H9 (cell line): ENCODE measurements at regions not wholly inside any gene's neighbourhood (a gene's known extent, or its start where the extent isn't known, plus 50 kb on each side); places are given as distances from the start of the nearest gene placed in this dataset.
"Not testable (repeated sequence)": the region's sequence is repeated elsewhere in the genome, so short reads cannot be mapped to it uniquely, and the experiment has no call there.

Source experiments
- DNase-seq: peaks from one replicate; pipeline ENCODE4 v3.0.0-alpha.2; 2017
- H2AFZ ChIP-seq: one replicate; pipeline ENCODE4 v1.6.1; 2013; ENCODE audit warnings: mild to moderate bottlenecking, low read length, control low read depth, moderate library complexity
- H2AK5ac ChIP-seq: 2 replicates; pipeline ENCODE4 v1.6.1; 2013; ENCODE audit warnings: low read length, control low read depth, mixed read lengths; ENCODE audit not compliant: insufficient read length
- H2BK120ac ChIP-seq: one replicate; pipeline ENCODE4 v1.6.1; 2013; ENCODE audit warnings: low read depth, mild to moderate bottlenecking, low read length, control low read depth, inconsistent platforms; ENCODE audit not compliant: poor library complexity, severe bottlenecking
- H2BK12ac ChIP-seq: 2 replicates; pipeline ENCODE4 v1.6.1; 2013; ENCODE audit warnings: low read length, control low read depth, mixed read lengths, low read depth; ENCODE audit not compliant: insufficient read length
- H2BK15ac ChIP-seq: 2 replicates; pipeline ENCODE4 v1.6.1; 2013; ENCODE audit warnings: low read depth, low read length, control low read depth
- H2BK20ac ChIP-seq: one replicate; pipeline ENCODE4 v1.6.1; 2013; ENCODE audit warnings: low read depth, mild to moderate bottlenecking, low read length, control low read depth, inconsistent platforms; ENCODE audit not compliant: poor library complexity, severe bottlenecking
- H2BK5ac ChIP-seq: 2 replicates; pipeline ENCODE4 v1.6.1; 2013; ENCODE audit warnings: low read length, control low read depth, mixed read lengths; ENCODE audit not compliant: insufficient read length
- H3K14ac ChIP-seq: 2 replicates; pipeline ENCODE4 v1.6.1; 2013; ENCODE audit warnings: low read length, control low read depth; ENCODE audit not compliant: insufficient read depth
- H3K18ac ChIP-seq: 2 replicates; pipeline ENCODE4 v1.6.1; 2013; ENCODE audit warnings: low read depth, mild to moderate bottlenecking, mixed read lengths, low read length, control low read depth; ENCODE audit not compliant: insufficient read length
- H3K23ac ChIP-seq: 2 replicates; pipeline ENCODE4 v1.6.1; 2013; ENCODE audit warnings: low read length, control low read depth, mixed read lengths, low read depth; ENCODE audit not compliant: insufficient read length
- H3K23me2 ChIP-seq: 2 replicates; pipeline ENCODE4 v1.6.1; 2013; ENCODE audit warnings: low read depth, mild to moderate bottlenecking, mixed read lengths, low read length, control low read depth; ENCODE audit not compliant: insufficient read length, poor library complexity, severe bottlenecking
- H3K27ac ChIP-seq: 2 replicates; pipeline ENCODE4 v1.5.1; 2013; ENCODE audit warnings: low read length, control low read depth, mixed read lengths, low read depth; ENCODE audit not compliant: insufficient read length
- H3K27me3 ChIP-seq: 2 replicates; pipeline ENCODE4 v1.6.1; 2013; ENCODE audit warnings: low read length, control low read depth, inconsistent platforms; ENCODE audit not compliant: insufficient read depth
- H3K4ac ChIP-seq: 2 replicates; pipeline ENCODE4 v1.6.1; 2013; ENCODE audit warnings: low read depth, mild to moderate bottlenecking, control low read depth, inconsistent platforms, low read length, moderate library complexity
- H3K4me1 ChIP-seq: 2 replicates; pipeline ENCODE4 v1.6.1; 2013; ENCODE audit warnings: low read length, control low read depth, inconsistent platforms; ENCODE audit not compliant: insufficient read depth
- H3K4me2 ChIP-seq: 2 replicates; pipeline ENCODE4 v1.6.1; 2013; ENCODE audit warnings: low read length, control low read depth, mixed read lengths; ENCODE audit not compliant: insufficient read length, insufficient read depth
- H3K56ac ChIP-seq: 2 replicates; pipeline ENCODE4 v1.6.1; 2013; ENCODE audit warnings: low read depth, mild to moderate bottlenecking, mixed read lengths, low read length, control low read depth; ENCODE audit not compliant: insufficient read length
- H3K79me1 ChIP-seq: 2 replicates; pipeline ENCODE4 v1.6.1; 2013; ENCODE audit warnings: low read depth, mild to moderate bottlenecking, moderate library complexity, low read length, control low read depth, inconsistent platforms; ENCODE audit not compliant: insufficient read depth, poor library complexity, severe bottlenecking
- H3K79me2 ChIP-seq: 2 replicates; pipeline ENCODE4 v1.6.1; 2013; ENCODE audit warnings: low read length, control low read depth, inconsistent platforms; ENCODE audit not compliant: insufficient read depth
- H3K9ac ChIP-seq: 2 replicates; pipeline ENCODE4 v1.6.1; 2013; ENCODE audit warnings: low read length, control low read depth, mixed read lengths; ENCODE audit not compliant: insufficient read length; ENCODE audit errors: extremely low read depth
- H3K9me3 ChIP-seq: one replicate; pipeline ENCODE4 v1.6.1; 2013; ENCODE audit warnings: low read depth, low read length, inconsistent platforms; ENCODE audit not compliant: control insufficient read depth
- H3T11ph ChIP-seq: one replicate; pipeline ENCODE4 v1.6.1; 2013; ENCODE audit warnings: mild to moderate bottlenecking, low read length, control low read depth, inconsistent platforms
- H4K20me1 ChIP-seq: one replicate; pipeline ENCODE4 v1.6.1; 2013; ENCODE audit not compliant: control insufficient read depth, insufficient read length, insufficient read depth
- H4K5ac ChIP-seq: 2 replicates; pipeline ENCODE4 v1.6.1; 2013; ENCODE audit warnings: low read depth, mild to moderate bottlenecking, mixed read lengths, low read length, control low read depth; ENCODE audit not compliant: insufficient read length
- H4K8ac ChIP-seq: replicated peaks from 2 replicates; pipeline ENCODE4 v1.6.1; 2013; ENCODE audit warnings: low read length, control low read depth, mixed read lengths, low read depth; ENCODE audit not compliant: insufficient read length
- H4K91ac ChIP-seq: 2 replicates; pipeline ENCODE4 v1.6.1; 2013; ENCODE audit warnings: low read depth, mild to moderate bottlenecking, moderate library complexity, mixed read lengths, low read length, control low read depth; ENCODE audit not compliant: insufficient read length
- H3K27ac Mint-ChIP-seq, 3 experiments: 2 replicates in 2 of 3; 3 replicates in 1 of 3; pipeline ENCODE4 v1.8.0; 2020 to 2021; ENCODE audit warnings: mixed read lengths in 3 of 3, mild to moderate bottlenecking in 1 of 3, moderate library complexity in 1 of 3
- H3K27me3 Mint-ChIP-seq: 2 replicates; pipeline ENCODE4 v1.8.0; 2021; ENCODE audit warnings: low read depth, mild to moderate bottlenecking, moderate library complexity, mixed read lengths
- H3K36me3 Mint-ChIP-seq, 3 experiments: 2 replicates in 2 of 3; 3 replicates in 1 of 3; pipeline ENCODE4 v1.8.0; 2020 to 2021; ENCODE audit warnings: low read depth in 3 of 3, mixed read lengths in 3 of 3; ENCODE audit not compliant: insufficient read depth in 1 of 3
- H3K4me1 Mint-ChIP-seq, 2 experiments: 2 replicates each; pipeline ENCODE4 v1.8.0; 2020; ENCODE audit warnings: mixed read lengths in 2 of 2
- H3K4me3 Mint-ChIP-seq, 2 experiments: 2 replicates in 1 of 2; 3 replicates in 1 of 2; pipeline ENCODE4 v1.8.0; 2020 to 2021; ENCODE audit warnings: mild to moderate bottlenecking in 2 of 2, mixed read lengths in 2 of 2, moderate library complexity in 1 of 2
- H3K9me3 Mint-ChIP-seq, 2 experiments: 2 replicates in 1 of 2; 3 replicates in 1 of 2; pipeline ENCODE4 v1.8.0; 2020; ENCODE audit warnings: mild to moderate bottlenecking in 2 of 2, mixed read lengths in 2 of 2, moderate library complexity in 1 of 2
- CTCF ChIP-seq: fragments of 200-600 bp; sonication (generic); conservative IDR thresholded peaks from 3 replicates; pipeline ENCODE4 v1.8.0; 2021; ENCODE audit warnings: antibody characterized with exemption, mild to moderate bottlenecking
- WGBS: extraction: QIAGEN DNeasy Blood & Tissue Kit; methylation state at CpG from one replicate; pipeline ENCODE4 v1.1.7; 2013; ENCODE audit warnings: missing lambda C conversion rate, low lambda C conversion rate, mixed read lengths; ENCODE audit not compliant: insufficient read length; ENCODE audit errors: extremely low coverage; 5-methylcytosine and 5-hydroxymethylcytosine counted together

GRCh38 chr7:79598351-79598750, 144.9 kb upstream of the MAGI2 start:
- no peak overlapping the region for H3K9ac ChIP-seq
- H3K14ac ChIP-seq: no peak overlapping the region
- no peak overlapping the region for H3K18ac ChIP-seq
- H3K9me3 Mint-ChIP-seq: no peaks in the 10 kb centered on the region
- H3K79me1 ChIP-seq: no peaks in the 10 kb centered on the region
- H3K23me2 ChIP-seq: no peaks in the 10 kb centered on the region
- no peak overlapping the region for H4K5ac ChIP-seq
- no peak for TF ChIP-seq CTCF
- no peak overlapping the region for H3K56ac ChIP-seq
- H3K27me3 Mint-ChIP-seq: no peaks in the 10 kb centered on the region; the same call in 1 of the 2 replicates
- no peaks in the 10 kb centered on the region for H3K4me1 ChIP-seq
- H4K8ac ChIP-seq: no peak overlapping the region
- no peaks in the 10 kb centered on the region for H3K36me3 Mint-ChIP-seq
- H3K9me3 ChIP-seq: no peaks in the 10 kb centered on the region
- no peak overlapping the region for H3K23ac ChIP-seq
- no peak overlapping the region for H3K4ac ChIP-seq
- no peak overlapping the region for H3K27ac Mint-ChIP-seq
- H2BK15ac ChIP-seq: no peak overlapping the region
- H4K20me1 ChIP-seq: no peaks in the 10 kb centered on the region
- H3K79me2 ChIP-seq: no peaks in the 10 kb centered on the region
- no peak overlapping the region for H3K27ac ChIP-seq
- H2BK20ac ChIP-seq: no peak overlapping the region
- WGBS: no CpG with 5 or more reads among the region's 3 CpGs
- H2BK12ac ChIP-seq: no peak overlapping the region
- no peak overlapping the region for H3K4me2 ChIP-seq
- H3K27me3 ChIP-seq: no peaks in the 10 kb centered on the region
- no peak overlapping the region for H3K4me3 Mint-ChIP-seq
- DNase-seq: no peak
- H4K91ac ChIP-seq: no peak overlapping the region
- no peak overlapping the region for H2AFZ ChIP-seq
- H2BK120ac ChIP-seq: no peak overlapping the region
- no peak overlapping the region for H2AK5ac ChIP-seq
- H3T11ph ChIP-seq: no peak overlapping the region
- H3K4me1 Mint-ChIP-seq: no peaks in the 10 kb centered on the region
- H2BK5ac ChIP-seq: no peak overlapping the region

GRCh38 chr7:79594671-79595070, 141.2 kb upstream of the MAGI2 start:
- not testable (repeated sequence) for H3K4me1 ChIP-seq, H4K8ac ChIP-seq, H2BK15ac ChIP-seq, H3K27me3 Mint-ChIP-seq, H2BK20ac ChIP-seq, H3K27ac Mint-ChIP-seq, H3K36me3 Mint-ChIP-seq, H3K79me1 ChIP-seq, H3K4ac ChIP-seq, H3K27ac ChIP-seq, H4K91ac ChIP-seq, H2BK12ac ChIP-seq, DNase-seq, H3K23me2 ChIP-seq, H3K27me3 ChIP-seq, H3K4me3 Mint-ChIP-seq, H3K9me3 Mint-ChIP-seq, H3K14ac ChIP-seq, H4K20me1 ChIP-seq, H2BK5ac ChIP-seq, H2BK120ac ChIP-seq, H3K9me3 ChIP-seq, H3K23ac ChIP-seq, H3K4me1 Mint-ChIP-seq, H3K9ac ChIP-seq, H3K18ac ChIP-seq, H2AFZ ChIP-seq, H3T11ph ChIP-seq, H4K5ac ChIP-seq, H2AK5ac ChIP-seq, H3K56ac ChIP-seq, H3K79me2 ChIP-seq, H3K4me2 ChIP-seq
- no CpG with 5 or more reads among the region's 5 CpGs for WGBS
